A673 (cell line): ENCODE measurements at regions not wholly inside any gene's neighbourhood (a gene's known extent, or its start where the extent isn't known, plus 50 kb on each side); places are given as distances from the start of the nearest gene placed in this dataset.

ENCODE experiments used
- EZH2 ChIP-seq: fragments of 200-600 bp; sonication (generic); IDR thresholded peaks from 2 replicates; pipeline ENCODE4 v1.6.1; 2017; ENCODE audit warnings: borderline replicate concordance, low read depth, mild to moderate bottlenecking, mixed read lengths, antibody characterized with exemption, low read length; ENCODE audit not compliant: poor library complexity, severe bottlenecking
- TF ChIP-seq, protein P1 (sequence below): fragments of 300-800, 200-600 bp; sonication (generic); conservative IDR thresholded peaks from 2 replicates; pipeline ENCODE4 v1.5.1; 2017; ENCODE audit warnings: low read depth, mild to moderate bottlenecking, antibody characterized with exemption, low read length, moderate library complexity, mixed read lengths

DNA sequence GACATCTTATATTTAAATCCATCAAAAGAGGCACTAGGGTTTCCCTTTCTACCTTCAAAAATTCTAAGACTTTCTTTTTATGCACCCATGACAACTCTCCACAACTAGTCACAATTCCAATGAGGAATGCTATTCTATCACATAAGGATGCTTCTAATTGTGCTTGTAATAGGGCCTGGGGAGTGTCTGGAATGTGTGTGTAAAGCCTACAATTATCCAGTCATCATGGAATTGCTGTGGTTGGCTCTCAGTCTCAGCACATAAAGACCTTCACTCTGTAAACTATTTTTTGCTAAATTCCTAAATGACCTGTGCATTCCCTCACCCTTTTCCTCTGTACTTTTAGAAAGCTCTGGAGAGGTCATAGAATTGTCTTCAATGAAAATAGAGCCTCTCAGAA lies 86.7 kb downstream of the EPDR1 start:
- TF ChIP-seq, protein P1, sequence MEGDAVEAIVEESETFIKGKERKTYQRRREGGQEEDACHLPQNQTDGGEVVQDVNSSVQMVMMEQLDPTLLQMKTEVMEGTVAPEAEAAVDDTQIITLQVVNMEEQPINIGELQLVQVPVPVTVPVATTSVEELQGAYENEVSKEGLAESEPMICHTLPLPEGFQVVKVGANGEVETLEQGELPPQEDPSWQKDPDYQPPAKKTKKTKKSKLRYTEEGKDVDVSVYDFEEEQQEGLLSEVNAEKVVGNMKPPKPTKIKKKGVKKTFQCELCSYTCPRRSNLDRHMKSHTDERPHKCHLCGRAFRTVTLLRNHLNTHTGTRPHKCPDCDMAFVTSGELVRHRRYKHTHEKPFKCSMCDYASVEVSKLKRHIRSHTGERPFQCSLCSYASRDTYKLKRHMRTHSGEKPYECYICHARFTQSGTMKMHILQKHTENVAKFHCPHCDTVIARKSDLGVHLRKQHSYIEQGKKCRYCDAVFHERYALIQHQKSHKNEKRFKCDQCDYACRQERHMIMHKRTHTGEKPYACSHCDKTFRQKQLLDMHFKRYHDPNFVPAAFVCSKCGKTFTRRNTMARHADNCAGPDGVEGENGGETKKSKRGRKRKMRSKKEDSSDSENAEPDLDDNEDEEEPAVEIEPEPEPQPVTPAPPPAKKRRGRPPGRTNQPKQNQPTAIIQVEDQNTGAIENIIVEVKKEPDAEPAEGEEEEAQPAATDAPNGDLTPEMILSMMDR = no peak
- no peak for TF ChIP-seq EZH2
